ENCODE measurements at regions not wholly inside any gene's neighbourhood (a gene's known extent, or its start where the extent isn't known, plus 50 kb on each side); places are given as distances from the start of the nearest gene placed in this dataset.
"Not testable (repeated sequence)": the region's sequence is repeated elsewhere in the genome, so short reads cannot be mapped to it uniquely, and the experiment has no call there.

DNA sequence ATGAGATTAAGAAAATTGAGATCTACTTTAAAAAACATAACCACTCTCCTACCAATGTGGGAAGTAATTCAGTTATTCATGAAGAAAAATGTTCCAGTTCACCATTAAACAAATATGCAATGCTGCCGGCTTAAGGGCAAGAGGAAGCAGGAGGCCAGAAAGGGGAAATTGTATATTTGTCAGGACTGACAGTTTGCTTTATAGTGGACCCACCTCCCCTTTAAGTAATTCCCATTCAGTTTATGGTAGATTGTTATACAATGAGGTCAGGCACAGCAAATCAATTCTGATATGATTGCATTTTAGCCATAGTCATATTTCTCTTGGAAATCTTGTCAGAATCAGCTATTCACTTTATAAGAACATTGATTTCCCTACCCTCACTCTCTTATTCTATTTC lies 547.8 kb downstream of the FRK start:
- H3K4me3 Mint-ChIP-seq, result no peak overlapping the region
- no peaks in the 10 kb centered on the region for H3K4me1 Mint-ChIP-seq
- DNase-seq (no peak), ATAC-seq (no peak)
- H3K9me3 Mint-ChIP-seq (ENCODE audit: low read depth), result peaks cover 2% of the 10 kb centered on the region
- CTCF ChIA-PET, result no interaction called here
- no peak overlapping the region for H3K27ac Mint-ChIP-seq
- no peaks in the 10 kb centered on the region for H3K27me3 Mint-ChIP-seq
- no peaks in the 10 kb centered on the region for H3K36me3 Mint-ChIP-seq

DNA sequence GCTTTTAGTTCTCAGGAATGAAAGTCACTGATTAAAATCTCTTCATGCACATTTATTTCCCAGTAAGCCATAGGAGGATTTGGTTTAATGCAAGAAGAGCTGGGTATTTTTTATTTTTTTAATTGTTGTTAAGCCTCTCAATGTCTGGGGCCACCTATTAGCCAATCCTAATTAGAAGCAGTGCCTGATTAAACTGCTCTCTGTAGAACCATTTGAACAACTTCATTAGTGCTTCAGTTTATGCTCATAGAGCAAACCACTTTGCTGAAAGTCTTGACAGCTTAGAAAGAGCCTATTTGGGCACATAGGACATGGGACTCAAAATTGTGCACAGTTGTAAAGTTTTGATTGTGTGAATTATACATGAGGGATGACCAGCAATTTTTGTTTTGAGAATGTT lies 548.9 kb downstream of the FRK start:
- no peak overlapping the region for H3K4me3 Mint-ChIP-seq
- no peak overlapping the region for H3K27ac Mint-ChIP-seq
- H3K4me1 Mint-ChIP-seq, result no peaks in the 10 kb centered on the region
- no peak for DNase-seq
- ATAC-seq, result no peak
- no peaks in the 10 kb centered on the region for H3K9me3 Mint-ChIP-seq (ENCODE audit: low read depth)
- no peaks in the 10 kb centered on the region for H3K27me3 Mint-ChIP-seq
- CTCF ChIA-PET, result no interaction called here
- H3K36me3 Mint-ChIP-seq, result no peaks in the 10 kb centered on the region

GRCh38 chr6:115502432-115502831 lies 558.3 kb downstream of the FRK start:
- CTCF ChIA-PET; H3K36me3 Mint-ChIP-seq; H3K4me1 Mint-ChIP-seq; H3K27ac Mint-ChIP-seq; H3K9me3 Mint-ChIP-seq (ENCODE audit: low read depth); H3K4me3 Mint-ChIP-seq; H3K27me3 Mint-ChIP-seq; ATAC-seq; DNase-seq: not testable (repeated sequence)

- Mint-ChIP-seq H3K9me3 (ENCODE audit: low read depth) (peaks cover 13% of the 10 kb centered on the region), H3K4me1 (no peaks in the 10 kb centered on the region), H3K36me3 (no peaks in the 10 kb centered on the region), H3K4me3 (no peak overlapping the region), H3K27me3 (no peaks in the 10 kb centered on the region), H3K27ac (no peak overlapping the region)
- no peak for ATAC-seq
- DNase-seq, result no peak
- CTCF ChIA-PET, result no interaction called here
Observed at GRCh38 chr6:115495184-115495583, 565.5 kb downstream of the FRK start.

- H3K4me3 Mint-ChIP-seq, result no peak overlapping the region
- CTCF ChIA-PET, result no interaction called here
- DNase-seq (no peak), ATAC-seq (no peak)
- no peak overlapping the region for H3K27ac Mint-ChIP-seq
- H3K36me3 Mint-ChIP-seq, result no peaks in the 10 kb centered on the region
- H3K9me3 Mint-ChIP-seq (ENCODE audit: low read depth), result peaks cover 6% of the 10 kb centered on the region
- no peaks in the 10 kb centered on the region for H3K27me3 Mint-ChIP-seq
- H3K4me1 Mint-ChIP-seq, result no peaks in the 10 kb centered on the region
Observed at GRCh38 chr6:115487331-115487730, 573.4 kb downstream of the FRK start.

- H3K27me3 Mint-ChIP-seq, result no peaks in the 10 kb centered on the region
- no peak overlapping the region for H3K4me3 Mint-ChIP-seq
- CTCF ChIA-PET, result no interaction called here
- ATAC-seq, result no peak
- peaks cover 8% of the 10 kb centered on the region for H3K9me3 Mint-ChIP-seq (ENCODE audit: low read depth)
- no peak overlapping the region for H3K27ac Mint-ChIP-seq
- no peak for DNase-seq
- no peaks in the 10 kb centered on the region for H3K4me1 Mint-ChIP-seq
- no peaks in the 10 kb centered on the region for H3K36me3 Mint-ChIP-seq
Observed at GRCh38 chr6:115485400-115485799, 575.3 kb downstream of the FRK start.

DNA sequence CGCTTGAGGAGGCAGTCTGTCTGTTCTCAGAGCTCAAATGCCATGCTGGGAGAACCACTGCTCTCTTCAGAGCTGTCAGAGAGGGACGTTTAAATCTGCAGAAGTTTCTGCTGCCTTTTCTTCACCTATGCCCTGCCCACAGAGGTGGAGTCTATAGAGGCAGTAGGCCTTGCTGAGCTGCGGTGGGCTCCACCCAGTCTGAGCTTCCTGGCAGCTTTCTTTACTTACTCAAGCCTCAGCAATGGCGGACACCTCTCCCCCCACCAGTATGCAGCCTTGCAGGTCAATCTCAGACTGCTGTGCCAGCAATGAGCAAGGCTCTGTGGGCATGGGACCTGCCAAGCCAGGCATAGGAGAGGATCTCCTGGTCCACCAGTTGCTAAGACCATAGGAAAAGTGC lies 580.1 kb downstream of the FRK start:
- H3K27ac Mint-ChIP-seq; CTCF ChIA-PET; H3K9me3 Mint-ChIP-seq (ENCODE audit: low read depth); H3K4me3 Mint-ChIP-seq; ATAC-seq; H3K27me3 Mint-ChIP-seq; H3K4me1 Mint-ChIP-seq; H3K36me3 Mint-ChIP-seq; DNase-seq: not testable (repeated sequence)

DNA sequence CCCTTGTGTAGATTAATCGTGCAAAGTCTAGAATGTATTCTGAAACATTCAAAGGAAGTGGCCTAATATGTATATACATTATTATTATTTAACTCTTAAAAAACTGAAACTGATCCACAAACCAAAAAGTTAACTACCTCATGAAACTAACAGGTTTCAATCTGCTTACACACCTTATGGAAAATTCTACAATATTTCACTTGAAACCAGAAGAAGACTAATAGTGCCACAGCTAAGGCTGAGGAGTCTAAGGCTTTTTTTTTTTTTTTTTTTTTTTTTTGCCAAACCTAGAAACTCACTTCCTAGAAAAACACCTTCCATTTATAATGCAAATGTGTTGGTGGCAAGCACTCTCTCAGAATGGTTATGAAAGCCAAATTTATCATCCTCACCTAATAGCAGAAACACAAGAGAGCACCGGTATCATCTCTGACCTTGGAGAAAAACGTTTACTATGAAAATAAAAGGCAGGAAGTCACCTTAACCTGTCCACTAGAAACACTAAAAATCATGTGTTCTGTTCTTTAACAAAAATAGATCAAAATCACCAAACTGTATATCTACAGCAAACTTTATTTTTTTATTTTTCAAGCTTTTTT lies 586.1 kb downstream of the FRK start:
- DNase-seq (no peak), ATAC-seq (no peak)
- CTCF ChIA-PET, result no interaction called here
- Mint-ChIP-seq H3K9me3 (ENCODE audit: low read depth) (peaks cover 6% of the 10 kb centered on the region), H3K27me3 (no peaks in the 10 kb centered on the region), H3K4me3 (no peak overlapping the region), H3K4me1 (no peaks in the 10 kb centered on the region), H3K27ac (no peak overlapping the region), H3K36me3 (no peaks in the 10 kb centered on the region)

- ATAC-seq (no peak), DNase-seq (no peak)
- H3K4me3 Mint-ChIP-seq, result no peak overlapping the region
- H3K36me3 Mint-ChIP-seq, result no peaks in the 10 kb centered on the region
- H3K9me3 Mint-ChIP-seq (ENCODE audit: low read depth), result peaks cover 7% of the 10 kb centered on the region
- CTCF ChIA-PET, result no interaction called here
- H3K27ac Mint-ChIP-seq, result no peak overlapping the region
- no peaks in the 10 kb centered on the region for H3K4me1 Mint-ChIP-seq
- H3K27me3 Mint-ChIP-seq, result no peaks in the 10 kb centered on the region
Observed at GRCh38 chr6:115468272-115469005, 592.3 kb downstream of the FRK start.

DNA sequence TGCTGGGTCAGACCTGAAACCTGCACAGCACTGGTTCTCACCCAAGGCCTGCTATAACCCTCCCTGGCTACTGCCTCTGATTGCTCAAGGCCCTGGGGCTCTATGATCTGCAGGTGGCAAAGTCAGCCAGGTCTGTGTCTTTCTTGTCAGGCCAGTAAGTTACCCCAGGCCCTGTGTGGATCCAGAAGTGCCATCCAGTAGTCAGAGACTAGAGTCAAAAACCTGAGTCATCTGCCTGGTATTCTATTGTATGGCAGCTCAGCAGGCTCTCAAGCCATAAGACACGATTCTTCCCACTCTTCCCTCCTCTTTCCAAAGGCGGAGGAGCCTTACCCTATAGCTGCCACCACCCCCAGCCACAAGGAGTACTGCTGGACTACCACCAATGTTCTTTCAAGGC lies 593.0 kb downstream of the FRK start:
- no peaks in the 10 kb centered on the region for H3K27me3 Mint-ChIP-seq
- no peaks in the 10 kb centered on the region for H3K4me1 Mint-ChIP-seq
- no peak for DNase-seq
- no peak for ATAC-seq
- CTCF ChIA-PET, result no interaction called here
- H3K4me3 Mint-ChIP-seq, result no peak overlapping the region
- no peak overlapping the region for H3K27ac Mint-ChIP-seq
- H3K9me3 Mint-ChIP-seq (ENCODE audit: low read depth), result peaks cover 7% of the 10 kb centered on the region
- no peaks in the 10 kb centered on the region for H3K36me3 Mint-ChIP-seq

DNA sequence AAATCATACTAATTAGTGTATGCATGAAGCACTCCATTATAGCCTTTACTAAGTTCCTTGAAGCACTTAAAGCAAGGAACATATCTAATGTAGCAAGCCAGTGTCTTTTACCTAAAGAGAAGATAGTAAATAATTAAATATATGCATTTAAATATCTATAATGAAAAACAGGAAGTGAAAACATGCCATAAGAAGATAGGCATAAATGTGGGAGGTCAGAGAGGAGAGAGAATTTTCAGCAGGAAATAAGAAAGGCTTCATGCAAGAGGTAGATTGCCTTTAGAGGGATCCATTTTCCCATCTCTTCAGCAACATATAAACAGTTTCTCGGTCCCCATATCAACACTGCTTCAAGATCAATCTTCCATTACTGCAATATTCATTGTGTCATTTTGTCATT lies 599.8 kb downstream of the FRK start:
- CTCF ChIA-PET, result no interaction called here
- H3K4me3 Mint-ChIP-seq, result no peak overlapping the region
- no peak overlapping the region for H3K27ac Mint-ChIP-seq
- ATAC-seq (no peak), DNase-seq (no peak)
- H3K27me3 Mint-ChIP-seq, result no peaks in the 10 kb centered on the region
- peaks cover 5% of the 10 kb centered on the region for H3K9me3 Mint-ChIP-seq (ENCODE audit: low read depth)
- no peaks in the 10 kb centered on the region for H3K36me3 Mint-ChIP-seq
- no peaks in the 10 kb centered on the region for H3K4me1 Mint-ChIP-seq

- Mint-ChIP-seq H3K36me3 (no peaks in the 10 kb centered on the region), H3K27me3 (no peaks in the 10 kb centered on the region), H3K4me3 (no peak overlapping the region), H3K4me1 (no peaks in the 10 kb centered on the region), H3K27ac (no peak overlapping the region), H3K9me3 (ENCODE audit: low read depth) (no peaks in the 10 kb centered on the region)
- ATAC-seq, result no peak
- CTCF ChIA-PET, result no interaction called here
- DNase-seq, result no peak
Observed at GRCh38 chr6:115456848-115457247, 603.8 kb downstream of the FRK start.

- DNase-seq (no peak), ATAC-seq (no peak)
- Mint-ChIP-seq H3K4me3 (no peak overlapping the region), H3K9me3 (ENCODE audit: low read depth) (peaks cover 2% of the 10 kb centered on the region), H3K4me1 (no peaks in the 10 kb centered on the region), H3K27ac (no peak overlapping the region), H3K36me3 (no peaks in the 10 kb centered on the region), H3K27me3 (no peaks in the 10 kb centered on the region)
- CTCF ChIA-PET, result no interaction called here
Observed at GRCh38 chr6:115443825-115444478, 616.7 kb downstream of the FRK start.

DNA sequence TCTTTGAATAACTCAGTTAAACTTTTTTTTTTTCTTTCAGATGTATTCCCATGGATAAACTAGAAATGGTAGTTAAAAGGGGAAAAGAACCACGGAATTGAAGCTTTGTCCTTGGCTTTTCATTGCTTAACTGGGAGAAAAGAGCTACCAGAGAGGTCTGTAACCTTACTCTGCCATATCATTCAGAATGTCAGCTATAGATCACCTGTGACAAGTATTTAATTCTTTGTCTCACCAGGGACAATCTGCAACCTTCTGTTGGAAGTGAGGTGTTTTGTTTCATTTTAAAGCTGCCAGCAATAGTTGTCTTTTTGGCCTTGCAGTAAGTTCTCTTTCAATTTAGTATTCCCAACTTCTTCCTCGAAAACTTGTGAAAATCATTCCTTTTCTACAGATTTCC lies 618.4 kb downstream of the FRK start:
- Mint-ChIP-seq H3K27me3 (no peaks in the 10 kb centered on the region), H3K9me3 (ENCODE audit: low read depth) (peaks cover 2% of the 10 kb centered on the region), H3K27ac (no peak overlapping the region), H3K36me3 (no peaks in the 10 kb centered on the region), H3K4me3 (no peak overlapping the region), H3K4me1 (no peaks in the 10 kb centered on the region)
- no peak for ATAC-seq
- CTCF ChIA-PET, result no interaction called here
- DNase-seq, result no peak

Data from activated CD8-positive, alpha-beta memory T cell treated with anti-CD3 and anti-CD28 coated beads, Interleukin-2, amount 10 ng/mL, durations not matched to agents 7 days and 5 days (primary cell).